NCI-H526 (cell line): ENCODE measurements at regions not wholly inside any gene's neighbourhood (a gene's known extent, or its start where the extent isn't known, plus 50 kb on each side); places are given as distances from the start of the nearest gene placed in this dataset.
A peak's percentile ranks its signal among the peaks of the same experiment; 100 is the strongest.

Experiments used
- DNase-seq, 2 experiments: peaks; one replicate each; lab custom pipeline; 2025; lab: John Stamatoyannopoulos, UW

- DNase-seq = no peak
Observed at GRCh38 chr7:53699215-53699837, 663.9 kb downstream of the POM121L12 start.

GRCh38 chr7:53719122-53719521 is 683.7 kb downstream of the POM121L12 start:
- no peak for DNase-seq

- no peak for DNase-seq
Observed at GRCh38 chr7:53740971-53741370, 705.5 kb downstream of the POM121L12 start.

- no peak for DNase-seq
Observed at GRCh38 chr7:53743697-53744402, 708.4 kb downstream of the POM121L12 start.

GRCh38 chr7:53744403-53744760 is 708.9 kb downstream of the POM121L12 start:
- DNase-seq = no peak

GRCh38 chr7:53756946-53757345 is 721.5 kb downstream of the POM121L12 start:
- DNase-seq = no peak

- no peak for DNase-seq
Observed at GRCh38 chr7:53768186-53768585, 732.8 kb downstream of the POM121L12 start.

- DNase-seq = no peak
Observed at GRCh38 chr7:53771701-53772100, 736.3 kb downstream of the POM121L12 start.

- no peak for DNase-seq
Observed at GRCh38 chr7:53776323-53776722, 740.9 kb downstream of the POM121L12 start.

- DNase-seq = no peak
Observed at GRCh38 chr7:53789741-53790140, 752.4 kb upstream of the VSTM2A start.

GRCh38 chr7:53794816-53795215 is 747.4 kb upstream of the VSTM2A start:
- DNase-seq = no peak

GRCh38 chr7:53800746-53801145 is 741.4 kb upstream of the VSTM2A start:
- no peak for DNase-seq

- no peak for DNase-seq
Observed at GRCh38 chr7:53806119-53806518, 736.1 kb upstream of the VSTM2A start.

GRCh38 chr7:53811555-53812079 is 730.6 kb upstream of the VSTM2A start:
- no peak for DNase-seq

- no peak for DNase-seq
Observed at GRCh38 chr7:53812135-53812534, 730.0 kb upstream of the VSTM2A start.

GRCh38 chr7:53835301-53835700 is 706.9 kb upstream of the VSTM2A start:
- DNase-seq = no peak

- no peak for DNase-seq
Observed at GRCh38 chr7:53877688-53878087, 664.5 kb upstream of the VSTM2A start.

GRCh38 chr7:53900856-53901528 is 641.2 kb upstream of the VSTM2A start:
- DNase-seq = peak in 1 of 2 experiments; percentile 1

- DNase-seq = no peak
Observed at GRCh38 chr7:53904355-53904754, 637.8 kb upstream of the VSTM2A start.

- DNase-seq = no peak
Observed at GRCh38 chr7:53917637-53918036, 624.5 kb upstream of the VSTM2A start.

GRCh38 chr7:53920011-53920410 is 622.2 kb upstream of the VSTM2A start:
- no peak for DNase-seq

GRCh38 chr7:53940483-53940882 is 601.7 kb upstream of the VSTM2A start:
- DNase-seq = no peak

GRCh38 chr7:53947732-53948131 is 594.4 kb upstream of the VSTM2A start:
- no peak for DNase-seq
